ENCODE measurements at regions not wholly inside any gene's neighbourhood (a gene's known extent, or its start where the extent isn't known, plus 50 kb on each side); places are given as distances from the start of the nearest gene placed in this dataset.

- Histone ChIP-seq H3K4me1 (ENCODE audit: control insufficient read depth in 2 of 2, insufficient read depth in 2 of 2, low read length in 2 of 2) (no peaks in the 10 kb centered on the region), H3K4me2 (replicated peaks; ENCODE audit: low read depth, low read length, poor library complexity, severe bottlenecking) (no peak overlapping the region), H3K9me3 (ENCODE audit: control extremely low read depth in 1 of 3, control insufficient read depth in 2 of 3, insufficient read depth in 1 of 3, low read length in 2 of 3) (no peaks in the 10 kb centered on the region), H3K79me2 (ENCODE audit: control insufficient read depth, insufficient read depth, low read length) (no peaks in the 10 kb centered on the region), H3K4me3 (ENCODE audit: control extremely low read depth in 1 of 5, extremely low read depth in 1 of 5, insufficient read depth in 1 of 5, low read depth in 2 of 5, low read length in 4 of 5) (no peak overlapping the region), H3K27me3 (replicated peaks in 1 of 4; ENCODE audit: control extremely low read depth in 1 of 4, control insufficient read depth in 3 of 4, insufficient read depth in 4 of 4, low read length in 3 of 4) (no peaks in the 10 kb centered on the region), H3K9ac (ENCODE audit: low read length) (no peak overlapping the region), H3K27ac (ENCODE audit: low read length in 2 of 2) (no peak overlapping the region), H4K20me1 (ENCODE audit: control insufficient read depth, insufficient read depth, low read length, poor library complexity, severe bottlenecking) (no peaks in the 10 kb centered on the region), H2AFZ (ENCODE audit: insufficient read depth, low read depth, low read length, poor library complexity, severe bottlenecking) (no peak overlapping the region), H3K36me3 (replicated peaks in 1 of 2; ENCODE audit: control extremely low read depth in 1 of 2, control insufficient read depth in 1 of 2, extremely low read depth in 1 of 2, insufficient read depth in 2 of 2, low read length in 1 of 2) (no peaks in the 10 kb centered on the region)
- POLR2A ChIA-PET, result no interaction called here
- Mint-ChIP-seq H3K27me3 (no peaks in the 10 kb centered on the region), H3K27ac (no peak overlapping the region), H3K4me3 (no peak overlapping the region), H3K9me3 (ENCODE audit: insufficient read depth) (no peaks in the 10 kb centered on the region), H3K4me1 (no peaks in the 10 kb centered on the region)
- intact Hi-C loops (cut with micrococcal nuclease), result no loop called here
- DNase-seq (no peak), ATAC-seq (ENCODE audit: low read depth) (no peak)
- 100% methylated on average over 3 of the region's 3 CpGs for WGBS (ENCODE audit: insufficient coverage)
- CTCF ChIA-PET, result no interaction called here
- TF ChIP-seq EZH2 (IDR thresholded peaks at IDR 0.05; ENCODE audit: borderline replicate concordance, insufficient read depth, low read depth, low read length, poor library complexity, severe bottlenecking) (no peak), CTCF (IDR thresholded peaks at IDR 0.05) (no peak)
These were observed 246.4 kb downstream of the C12orf50 start for GRCh38 chr12:87782838-87783237.

GRCh38 chr12:87779858-87780498, 249.2 kb downstream of the C12orf50 start:
- H3K27ac Mint-ChIP-seq, result no peak overlapping the region
- no peaks in the 10 kb centered on the region for H4K20me1 ChIP-seq (ENCODE audit: control insufficient read depth, insufficient read depth, low read length, poor library complexity, severe bottlenecking)
- no peaks in the 10 kb centered on the region for H3K79me2 ChIP-seq (ENCODE audit: control insufficient read depth, insufficient read depth, low read length)
- no peak overlapping the region for H3K9ac ChIP-seq (ENCODE audit: low read length)
- DNase-seq (no peak), ATAC-seq (ENCODE audit: low read depth) (no peak)
- CTCF ChIA-PET, result no interaction called here
- no peak for TF ChIP-seq EZH2 (IDR thresholded peaks at IDR 0.05; ENCODE audit: borderline replicate concordance, insufficient read depth, low read depth, low read length, poor library complexity, severe bottlenecking)
- no peak for TF ChIP-seq CTCF (IDR thresholded peaks at IDR 0.05)
- WGBS (ENCODE audit: insufficient coverage), result 43% methylated on average over 1 of the region's 2 CpGs
- no peak overlapping the region for H3K4me3 Mint-ChIP-seq
- no peaks in the 10 kb centered on the region for H3K27me3 Mint-ChIP-seq
- H3K36me3 ChIP-seq (replicated peaks in 1 of 2; ENCODE audit: control extremely low read depth in 1 of 2, control insufficient read depth in 1 of 2, extremely low read depth in 1 of 2, insufficient read depth in 2 of 2, low read length in 1 of 2), result no peaks in the 10 kb centered on the region
- no peaks in the 10 kb centered on the region for H3K27me3 ChIP-seq (replicated peaks in 1 of 4; ENCODE audit: control extremely low read depth in 1 of 4, control insufficient read depth in 3 of 4, insufficient read depth in 4 of 4, low read length in 3 of 4)
- H3K4me2 ChIP-seq (replicated peaks; ENCODE audit: low read depth, low read length, poor library complexity, severe bottlenecking), result no peak overlapping the region
- no peaks in the 10 kb centered on the region for H3K4me1 ChIP-seq (ENCODE audit: control insufficient read depth in 2 of 2, insufficient read depth in 2 of 2, low read length in 2 of 2)
- H3K27ac ChIP-seq (ENCODE audit: low read length in 2 of 2), result no peak overlapping the region
- intact Hi-C loops (cut with micrococcal nuclease), result no loop called here
- no peaks in the 10 kb centered on the region for H3K4me1 Mint-ChIP-seq
- no peak overlapping the region for H3K4me3 ChIP-seq (ENCODE audit: control extremely low read depth in 1 of 5, extremely low read depth in 1 of 5, insufficient read depth in 1 of 5, low read depth in 2 of 5, low read length in 4 of 5)
- no peaks in the 10 kb centered on the region for H3K9me3 ChIP-seq (ENCODE audit: control extremely low read depth in 1 of 3, control insufficient read depth in 2 of 3, insufficient read depth in 1 of 3, low read length in 2 of 3)
- POLR2A ChIA-PET, result no interaction called here
- H3K9me3 Mint-ChIP-seq (ENCODE audit: insufficient read depth), result no peaks in the 10 kb centered on the region
- no peak overlapping the region for H2AFZ ChIP-seq (ENCODE audit: insufficient read depth, low read depth, low read length, poor library complexity, severe bottlenecking)

Measured in B cell (primary cell).